Memory B cell (primary cell): ENCODE measurements at regions not wholly inside any gene's neighbourhood (a gene's known extent, or its start where the extent isn't known, plus 50 kb on each side); places are given as distances from the start of the nearest gene placed in this dataset.

Experiments
- ATAC-seq: fragments of 150-1000 bp; cut with Tn5 transposase; 2 replicates; pipeline ENCODE4 v1.10.0; 2021; ENCODE audit warnings: low read depth, mild to moderate bottlenecking, moderate library complexity
- DNase-seq, 2 donors: peaks; one replicate each; pipeline ENCODE4 v3.0.0; 2022; ENCODE audit warnings: low spot score in 2 of 2
- H3K27ac Mint-ChIP-seq: one replicate; pipeline ENCODE4 v1.8.0; 2022; ENCODE audit warnings: mild to moderate bottlenecking, moderate library complexity, mixed read lengths
- H3K27me3 Mint-ChIP-seq: one replicate; pipeline ENCODE4 v1.8.0; 2022; ENCODE audit warnings: mixed read lengths
- H3K36me3 Mint-ChIP-seq: one replicate; pipeline ENCODE4 v1.8.0; 2022; ENCODE audit warnings: mild to moderate bottlenecking, mixed read lengths
- H3K4me1 Mint-ChIP-seq: one replicate; pipeline ENCODE4 v1.8.0; 2022; ENCODE audit warnings: mixed read lengths
- H3K4me3 Mint-ChIP-seq: one replicate; pipeline ENCODE4 v1.8.0; 2022; ENCODE audit warnings: mild to moderate bottlenecking, moderate library complexity, mixed read lengths
- H3K9me3 Mint-ChIP-seq: one replicate; pipeline ENCODE4 v1.8.0; 2022; ENCODE audit warnings: mixed read lengths

- H3K27me3 Mint-ChIP-seq = peaks cover 5% of the 10 kb centered on the region
- H3K27ac Mint-ChIP-seq = no peak overlapping the region
- DNase-seq (no peak), ATAC-seq (no peak)
- H3K4me3 Mint-ChIP-seq = no peak overlapping the region
- H3K4me1 Mint-ChIP-seq = no peaks in the 10 kb centered on the region
- peaks cover under 1% of the 10 kb centered on the region for H3K9me3 Mint-ChIP-seq
- H3K36me3 Mint-ChIP-seq = no peaks in the 10 kb centered on the region
Measured at GRCh38 chr1:217009376-217009775, 286.1 kb upstream of the ESRRG start.

GRCh38 chr1:217004776-217005436, 281.7 kb upstream of the ESRRG start:
- Mint-ChIP-seq H3K27ac (no peak overlapping the region), H3K27me3 (peaks cover 1% of the 10 kb centered on the region), H3K9me3 (peaks cover 4% of the 10 kb centered on the region), H3K4me3 (no peak overlapping the region), H3K4me1 (no peaks in the 10 kb centered on the region), H3K36me3 (no peaks in the 10 kb centered on the region)
- ATAC-seq = no peak
- no peak for DNase-seq

- DNase-seq (no peak), ATAC-seq (no peak)
- Mint-ChIP-seq H3K27ac (no peak overlapping the region), H3K4me1 (no peaks in the 10 kb centered on the region), H3K4me3 (no peak overlapping the region), H3K9me3 (peaks cover 4% of the 10 kb centered on the region), H3K27me3 (peaks cover under 1% of the 10 kb centered on the region), H3K36me3 (no peaks in the 10 kb centered on the region)
Measured at GRCh38 chr1:217003355-217003754, 280.1 kb upstream of the ESRRG start.

- Mint-ChIP-seq H3K27me3 (no peaks in the 10 kb centered on the region), H3K36me3 (no peaks in the 10 kb centered on the region), H3K9me3 (peaks cover 4% of the 10 kb centered on the region), H3K4me1 (no peaks in the 10 kb centered on the region), H3K27ac (no peak overlapping the region), H3K4me3 (no peak overlapping the region)
- ATAC-seq (no peak), DNase-seq (no peak)
Measured at GRCh38 chr1:216997831-216998230, 274.6 kb upstream of the ESRRG start.

GRCh38 chr1:216997069-216997468, 273.8 kb upstream of the ESRRG start:
- no peak for ATAC-seq

GRCh38 chr1:216984536-216984935, 261.3 kb upstream of the ESRRG start:
- Mint-ChIP-seq H3K9me3 (no peaks in the 10 kb centered on the region), H3K4me1 (no peaks in the 10 kb centered on the region), H3K27ac (no peak overlapping the region), H3K36me3 (no peaks in the 10 kb centered on the region), H3K27me3 (peaks cover 2% of the 10 kb centered on the region), H3K4me3 (no peak overlapping the region)
- ATAC-seq (no peak), DNase-seq (no peak)

More at GRCh38 chr1:216997069-216997468, 273.8 kb upstream of the ESRRG start:
- Mint-ChIP-seq H3K4me1 (no peaks in the 10 kb centered on the region), H3K36me3 (no peaks in the 10 kb centered on the region), H3K9me3 (peaks cover 5% of the 10 kb centered on the region), H3K27ac (no peak overlapping the region), H3K27me3 (no peaks in the 10 kb centered on the region), H3K4me3 (no peak overlapping the region)
- DNase-seq = no peak

- H3K4me3 Mint-ChIP-seq = no peak overlapping the region
Measured at GRCh38 chr1:216983823-216984222, 260.6 kb upstream of the ESRRG start.

GRCh38 chr1:216961516-216961915, 238.3 kb upstream of the ESRRG start:
- ATAC-seq (no peak), DNase-seq (no peak)
- no peak overlapping the region for H3K4me3 Mint-ChIP-seq
- no peaks in the 10 kb centered on the region for H3K4me1 Mint-ChIP-seq
- peaks cover 8% of the 10 kb centered on the region for H3K9me3 Mint-ChIP-seq
- no peaks in the 10 kb centered on the region for H3K36me3 Mint-ChIP-seq
- peaks cover 1% of the 10 kb centered on the region for H3K27me3 Mint-ChIP-seq
- H3K27ac Mint-ChIP-seq = no peak overlapping the region

More at GRCh38 chr1:216983823-216984222, 260.6 kb upstream of the ESRRG start:
- H3K27ac Mint-ChIP-seq = no peak overlapping the region
- no peaks in the 10 kb centered on the region for H3K4me1 Mint-ChIP-seq
- ATAC-seq (no peak), DNase-seq (no peak)
- H3K27me3 Mint-ChIP-seq = peaks cover 2% of the 10 kb centered on the region
- no peaks in the 10 kb centered on the region for H3K36me3 Mint-ChIP-seq
- H3K9me3 Mint-ChIP-seq = no peaks in the 10 kb centered on the region

GRCh38 chr1:216960716-216961115, 237.5 kb upstream of the ESRRG start:
- H3K36me3 Mint-ChIP-seq = no peaks in the 10 kb centered on the region
- ATAC-seq (no peak), DNase-seq (no peak)
- no peaks in the 10 kb centered on the region for H3K4me1 Mint-ChIP-seq
- H3K4me3 Mint-ChIP-seq = no peak overlapping the region
- no peak overlapping the region for H3K27ac Mint-ChIP-seq
- peaks cover 1% of the 10 kb centered on the region for H3K27me3 Mint-ChIP-seq
- peaks cover 11% of the 10 kb centered on the region for H3K9me3 Mint-ChIP-seq

GRCh38 chr1:216958569-216958968, 235.3 kb upstream of the ESRRG start:
- peaks cover 1% of the 10 kb centered on the region for H3K27me3 Mint-ChIP-seq
- DNase-seq (no peak), ATAC-seq (no peak)
- H3K4me3 Mint-ChIP-seq = no peak overlapping the region
- no peaks in the 10 kb centered on the region for H3K4me1 Mint-ChIP-seq
- H3K9me3 Mint-ChIP-seq = peaks cover 13% of the 10 kb centered on the region
- no peaks in the 10 kb centered on the region for H3K36me3 Mint-ChIP-seq
- no peak overlapping the region for H3K27ac Mint-ChIP-seq

GRCh38 chr1:216953495-216953894, 230.3 kb upstream of the ESRRG start:
- Mint-ChIP-seq H3K9me3 (peaks cover 11% of the 10 kb centered on the region), H3K27ac (no peak overlapping the region), H3K4me3 (no peak overlapping the region), H3K27me3 (no peaks in the 10 kb centered on the region), H3K36me3 (no peaks in the 10 kb centered on the region), H3K4me1 (no peaks in the 10 kb centered on the region)
- ATAC-seq (no peak), DNase-seq (no peak)

- H3K9me3 Mint-ChIP-seq = peaks cover 11% of the 10 kb centered on the region
- no peaks in the 10 kb centered on the region for H3K27me3 Mint-ChIP-seq
- no peaks in the 10 kb centered on the region for H3K4me1 Mint-ChIP-seq
- ATAC-seq = no peak
- H3K4me3 Mint-ChIP-seq = no peak overlapping the region
- no peaks in the 10 kb centered on the region for H3K36me3 Mint-ChIP-seq
- H3K27ac Mint-ChIP-seq = no peak overlapping the region
- DNase-seq = no peak
Measured at GRCh38 chr1:216952864-216953263, 229.6 kb upstream of the ESRRG start.

- Mint-ChIP-seq H3K4me1 (no peaks in the 10 kb centered on the region), H3K4me3 (no peak overlapping the region), H3K9me3 (no peaks in the 10 kb centered on the region), H3K27ac (no peak overlapping the region), H3K36me3 (no peaks in the 10 kb centered on the region), H3K27me3 (no peaks in the 10 kb centered on the region)
- ATAC-seq (no peak), DNase-seq (no peak)
Measured at GRCh38 chr1:216945538-216946080, 222.4 kb upstream of the ESRRG start.

- Mint-ChIP-seq H3K27me3 (no peaks in the 10 kb centered on the region), H3K4me3 (no peak overlapping the region), H3K9me3 (no peaks in the 10 kb centered on the region), H3K36me3 (no peaks in the 10 kb centered on the region), H3K4me1 (no peaks in the 10 kb centered on the region), H3K27ac (no peak overlapping the region)
- ATAC-seq (no peak), DNase-seq (no peak)
Measured at GRCh38 chr1:216944864-216945510, 221.8 kb upstream of the ESRRG start.

- Mint-ChIP-seq H3K4me3 (no peak overlapping the region), H3K9me3 (no peaks in the 10 kb centered on the region), H3K27me3 (no peaks in the 10 kb centered on the region), H3K36me3 (no peaks in the 10 kb centered on the region), H3K27ac (no peak overlapping the region), H3K4me1 (no peaks in the 10 kb centered on the region)
- ATAC-seq (no peak), DNase-seq (no peak)
Measured at GRCh38 chr1:216937491-216937890, 214.3 kb upstream of the ESRRG start.
